ENCODE measurements at regions not wholly inside any gene's neighbourhood (a gene's known extent, or its start where the extent isn't known, plus 50 kb on each side); places are given as distances from the start of the nearest gene placed in this dataset.

DNA sequence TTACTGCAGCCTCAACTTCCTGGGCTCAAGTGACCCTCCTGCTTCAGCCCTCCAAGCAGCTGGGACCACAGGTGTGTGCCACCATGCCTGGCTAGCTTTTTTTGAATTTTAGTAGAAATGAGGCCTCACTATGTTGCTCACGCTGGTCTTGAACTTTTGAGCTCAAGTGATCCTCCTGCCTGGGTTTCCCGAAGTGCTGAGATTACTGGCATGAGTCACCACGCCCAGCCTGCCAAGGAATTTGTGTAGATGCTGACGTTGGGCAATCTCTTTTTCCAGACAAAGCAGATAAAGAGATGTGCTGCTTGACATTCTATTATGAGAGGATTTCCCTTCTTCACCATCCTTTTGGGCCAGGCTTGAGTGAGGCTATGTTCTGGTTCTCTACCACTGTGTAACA, 254.5 kb upstream of the RPS6KA3 start:
- TF ChIP-seq, protein P1, sequence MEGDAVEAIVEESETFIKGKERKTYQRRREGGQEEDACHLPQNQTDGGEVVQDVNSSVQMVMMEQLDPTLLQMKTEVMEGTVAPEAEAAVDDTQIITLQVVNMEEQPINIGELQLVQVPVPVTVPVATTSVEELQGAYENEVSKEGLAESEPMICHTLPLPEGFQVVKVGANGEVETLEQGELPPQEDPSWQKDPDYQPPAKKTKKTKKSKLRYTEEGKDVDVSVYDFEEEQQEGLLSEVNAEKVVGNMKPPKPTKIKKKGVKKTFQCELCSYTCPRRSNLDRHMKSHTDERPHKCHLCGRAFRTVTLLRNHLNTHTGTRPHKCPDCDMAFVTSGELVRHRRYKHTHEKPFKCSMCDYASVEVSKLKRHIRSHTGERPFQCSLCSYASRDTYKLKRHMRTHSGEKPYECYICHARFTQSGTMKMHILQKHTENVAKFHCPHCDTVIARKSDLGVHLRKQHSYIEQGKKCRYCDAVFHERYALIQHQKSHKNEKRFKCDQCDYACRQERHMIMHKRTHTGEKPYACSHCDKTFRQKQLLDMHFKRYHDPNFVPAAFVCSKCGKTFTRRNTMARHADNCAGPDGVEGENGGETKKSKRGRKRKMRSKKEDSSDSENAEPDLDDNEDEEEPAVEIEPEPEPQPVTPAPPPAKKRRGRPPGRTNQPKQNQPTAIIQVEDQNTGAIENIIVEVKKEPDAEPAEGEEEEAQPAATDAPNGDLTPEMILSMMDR (IDR thresholded peaks at IDR 0.05; ENCODE audit: low read depth, low read length): no peak
- TF ChIP-seq POLR2A (IDR thresholded peaks at IDR 0.05; ENCODE audit: extremely low read depth, insufficient read length): no peak

Data from NB4 (cell line).